Activated T-cell treated with anti-CD3 and anti-CD28 coated beads, Interleukin-2, amount 50 U/mL, for 48 hours (primary cell): ENCODE measurements at regions not wholly inside any gene's neighbourhood (a gene's known extent, or its start where the extent isn't known, plus 50 kb on each side); places are given as distances from the start of the nearest gene placed in this dataset.
"Not testable (repeated sequence)": the region's sequence is repeated elsewhere in the genome, so short reads cannot be mapped to it uniquely, and the experiment has no call there.

Experiments
- DNase-seq, 2 experiments: peaks; one replicate each; pipeline ENCODE4 v3.0.0-alpha.2; 2020

- DNase-seq = no peak
Observed at GRCh38 chrX:95622200-95622599, 1062.4 kb upstream of the DIAPH2 start.

- DNase-seq = no peak
Observed at GRCh38 chrX:95626748-95627147, 1057.9 kb upstream of the DIAPH2 start.

- DNase-seq = no peak
Observed at GRCh38 chrX:95628796-95629195, 1055.8 kb upstream of the DIAPH2 start.

GRCh38 chrX:95629737-95630136 lies 1054.9 kb upstream of the DIAPH2 start:
- DNase-seq = no peak

GRCh38 chrX:95640226-95640625 lies 1044.4 kb upstream of the DIAPH2 start:
- no peak for DNase-seq

- DNase-seq = no peak
Observed at GRCh38 chrX:95645738-95646137, 1038.9 kb upstream of the DIAPH2 start.

- no peak for DNase-seq
Observed at GRCh38 chrX:95662200-95662599, 1022.4 kb upstream of the DIAPH2 start.

GRCh38 chrX:95666056-95666455 lies 1018.6 kb upstream of the DIAPH2 start:
- no peak for DNase-seq

GRCh38 chrX:95675011-95675410 lies 1009.6 kb upstream of the DIAPH2 start:
- DNase-seq = no peak

- no peak for DNase-seq
Observed at GRCh38 chrX:95675794-95676193, 1008.8 kb upstream of the DIAPH2 start.

GRCh38 chrX:95678679-95679078 lies 1006.0 kb upstream of the DIAPH2 start:
- no peak for DNase-seq

GRCh38 chrX:95693365-95693764 lies 991.3 kb upstream of the DIAPH2 start:
- DNase-seq = no peak

- DNase-seq = no peak
Observed at GRCh38 chrX:95703696-95704095, 980.9 kb upstream of the DIAPH2 start.

- DNase-seq = no peak
Observed at GRCh38 chrX:95716841-95717240, 967.8 kb upstream of the DIAPH2 start.

GRCh38 chrX:95718746-95719145 lies 965.9 kb upstream of the DIAPH2 start:
- DNase-seq = no peak

- DNase-seq = no peak
Observed at GRCh38 chrX:95721011-95721410, 963.6 kb upstream of the DIAPH2 start.

- no peak for DNase-seq
Observed at GRCh38 chrX:95728446-95728845, 956.2 kb upstream of the DIAPH2 start.

- no peak for DNase-seq
Observed at GRCh38 chrX:95729401-95729800, 955.2 kb upstream of the DIAPH2 start.

- DNase-seq = no peak
Observed at GRCh38 chrX:95733426-95733825, 951.2 kb upstream of the DIAPH2 start.

GRCh38 chrX:95754411-95754810 lies 930.2 kb upstream of the DIAPH2 start:
- no peak for DNase-seq

- DNase-seq = no peak
Observed at GRCh38 chrX:95760356-95760755, 924.3 kb upstream of the DIAPH2 start.

GRCh38 chrX:95762716-95763115 lies 921.9 kb upstream of the DIAPH2 start:
- no peak for DNase-seq

- no peak for DNase-seq
Observed at GRCh38 chrX:95764972-95765451, 919.6 kb upstream of the DIAPH2 start.

GRCh38 chrX:95771198-95771597 lies 913.4 kb upstream of the DIAPH2 start:
- DNase-seq = not testable (repeated sequence)

GRCh38 chrX:95791876-95792275 lies 892.8 kb upstream of the DIAPH2 start:
- no peak for DNase-seq

- DNase-seq = no peak
Observed at GRCh38 chrX:95797344-95797743, 887.3 kb upstream of the DIAPH2 start.
